ENCODE measurements at regions not wholly inside any gene's neighbourhood (a gene's known extent, or its start where the extent isn't known, plus 50 kb on each side); places are given as distances from the start of the nearest gene placed in this dataset.
A peak's percentile ranks its signal among the peaks of the same experiment; 100 is the strongest.

DNA sequence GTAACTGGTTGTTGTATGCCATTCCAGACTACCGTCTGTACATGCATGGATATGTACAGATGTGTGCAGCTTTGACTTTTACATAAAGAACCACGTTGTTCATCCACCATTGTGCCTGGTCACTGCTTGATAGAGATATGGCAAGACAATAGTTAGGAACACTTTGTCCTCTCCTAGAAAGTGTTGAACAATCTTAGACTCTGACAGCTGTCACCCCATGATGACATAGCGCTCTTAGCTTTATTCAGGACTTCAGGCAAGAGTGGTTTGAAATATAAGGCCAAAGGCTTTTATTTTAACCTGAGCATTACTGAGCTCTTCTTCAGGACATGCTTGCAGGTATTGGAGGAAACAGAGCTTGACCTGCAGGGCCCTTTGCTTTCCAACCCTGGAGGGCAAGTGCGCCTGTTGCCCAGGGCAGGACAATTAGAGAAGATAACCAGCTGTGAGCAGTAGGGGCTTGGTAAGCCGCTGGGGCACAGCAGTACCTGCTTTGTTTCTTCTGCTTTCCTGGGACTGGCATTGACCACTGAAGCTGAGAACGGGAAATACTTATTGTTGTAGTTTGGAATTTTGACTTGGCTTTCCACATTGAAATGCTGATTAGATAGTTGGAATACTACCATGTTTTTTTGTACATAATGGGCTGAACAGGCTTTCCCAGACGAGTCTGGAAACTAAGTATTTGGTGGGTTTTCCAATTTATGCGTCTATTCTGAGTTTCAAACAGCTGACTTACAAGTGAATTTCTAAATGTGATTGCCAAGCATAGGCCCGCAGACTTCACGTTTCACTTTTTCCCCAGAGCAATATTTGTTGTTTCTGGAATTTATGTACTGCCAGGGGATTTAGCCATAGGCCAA, 51.1 kb downstream of the GARRE1 start:
- TF ChIP-seq CTCF (IDR thresholded peaks at IDR 0.05) (no peak), POLR2AphosphoS5 (IDR thresholded peaks at IDR 0.05; ENCODE audit: insufficient read depth in 1 of 2, low read depth in 1 of 2) (no peak), POLR2A (IDR thresholded peaks at IDR 0.05) (no peak)
- DNase-seq (ENCODE audit: extremely low spot score in 2 of 2), result no peak
- Histone ChIP-seq H3K27ac (peak overlapping the region; percentile 3), H3K36me3 (peaks cover 0 to 5% of the 10 kb centered on the region in 2 donors), H3K9me3 (no peaks in the 10 kb centered on the region), H3K4me3 (no peak overlapping the region), H3K4me1 (peaks cover 34% of the 10 kb centered on the region), H3K27me3 (no peaks in the 10 kb centered on the region)
- intact Hi-C loops (cut with DNase I), result no loop called here

DNA sequence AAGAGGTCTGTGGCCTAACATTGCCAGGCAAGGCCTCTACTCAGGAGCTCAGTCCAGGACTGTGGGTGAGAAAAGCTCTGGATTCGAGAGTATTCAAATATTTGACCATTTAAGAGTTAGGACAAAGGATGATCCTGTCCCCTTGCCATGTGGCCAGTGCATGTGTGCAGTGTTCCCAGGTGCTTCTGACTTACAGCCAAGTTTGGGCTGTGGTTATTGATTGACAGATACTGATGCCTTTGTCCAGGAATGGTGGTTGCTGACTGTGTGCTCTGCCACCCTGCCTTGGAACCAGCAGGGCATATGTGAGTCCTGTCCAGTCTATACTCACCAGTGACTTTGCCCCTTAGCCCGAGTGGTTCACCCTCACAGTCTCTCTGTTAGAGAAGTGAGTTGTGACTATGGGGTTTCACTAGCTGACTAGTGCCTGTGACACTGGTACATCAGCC, 51.9 kb downstream of the GARRE1 start:
- Histone ChIP-seq H3K27me3 (no peaks in the 10 kb centered on the region), H3K9me3 (no peaks in the 10 kb centered on the region), H3K27ac (peak overlapping the region; percentile 3), H3K4me1 (peaks cover 38% of the 10 kb centered on the region), H3K36me3 (no peaks in the 10 kb centered on the region), H3K4me3 (no peak overlapping the region)
- intact Hi-C loops (cut with DNase I), result no loop called here
- DNase-seq (ENCODE audit: extremely low spot score in 2 of 2), result no peak
- TF ChIP-seq POLR2A (IDR thresholded peaks at IDR 0.05) (no peak), POLR2AphosphoS5 (IDR thresholded peaks at IDR 0.05; ENCODE audit: insufficient read depth in 1 of 2, low read depth in 1 of 2) (no peak), CTCF (IDR thresholded peaks at IDR 0.05) (no peak)

DNA sequence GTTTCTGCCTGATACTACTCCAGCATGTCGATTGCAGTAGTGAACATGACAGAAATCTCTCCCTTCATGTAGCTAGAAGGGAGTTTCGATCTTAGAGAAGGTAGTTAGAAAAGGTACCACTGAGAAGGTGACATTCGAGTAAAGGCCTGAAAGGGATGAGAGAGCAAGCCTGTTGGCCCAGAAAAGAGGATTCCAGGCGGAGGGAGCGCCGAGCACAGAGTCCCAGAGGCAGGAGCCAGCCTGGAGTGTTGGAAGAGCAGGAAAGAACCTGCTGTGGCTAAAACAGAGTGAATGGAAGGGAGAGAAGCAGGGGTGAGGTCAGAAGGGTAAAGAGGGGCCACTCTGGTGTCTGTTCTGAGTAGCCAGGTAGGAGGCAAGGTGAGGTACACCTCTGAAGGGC, 52.5 kb downstream of the GARRE1 start:
- intact Hi-C loops (cut with DNase I), result no loop called here
- Histone ChIP-seq H3K4me3 (no peak overlapping the region), H3K9me3 (no peaks in the 10 kb centered on the region), H3K27me3 (no peaks in the 10 kb centered on the region), H3K27ac (peak overlapping the region; percentile 3), H3K36me3 (no peaks in the 10 kb centered on the region), H3K4me1 (peaks cover 38% of the 10 kb centered on the region)
- DNase-seq (ENCODE audit: extremely low spot score in 2 of 2), result no peak
- TF ChIP-seq POLR2A (IDR thresholded peaks at IDR 0.05) (no peak), CTCF (IDR thresholded peaks at IDR 0.05) (no peak), POLR2AphosphoS5 (IDR thresholded peaks at IDR 0.05; ENCODE audit: insufficient read depth in 1 of 2, low read depth in 1 of 2) (no peak)

DNA sequence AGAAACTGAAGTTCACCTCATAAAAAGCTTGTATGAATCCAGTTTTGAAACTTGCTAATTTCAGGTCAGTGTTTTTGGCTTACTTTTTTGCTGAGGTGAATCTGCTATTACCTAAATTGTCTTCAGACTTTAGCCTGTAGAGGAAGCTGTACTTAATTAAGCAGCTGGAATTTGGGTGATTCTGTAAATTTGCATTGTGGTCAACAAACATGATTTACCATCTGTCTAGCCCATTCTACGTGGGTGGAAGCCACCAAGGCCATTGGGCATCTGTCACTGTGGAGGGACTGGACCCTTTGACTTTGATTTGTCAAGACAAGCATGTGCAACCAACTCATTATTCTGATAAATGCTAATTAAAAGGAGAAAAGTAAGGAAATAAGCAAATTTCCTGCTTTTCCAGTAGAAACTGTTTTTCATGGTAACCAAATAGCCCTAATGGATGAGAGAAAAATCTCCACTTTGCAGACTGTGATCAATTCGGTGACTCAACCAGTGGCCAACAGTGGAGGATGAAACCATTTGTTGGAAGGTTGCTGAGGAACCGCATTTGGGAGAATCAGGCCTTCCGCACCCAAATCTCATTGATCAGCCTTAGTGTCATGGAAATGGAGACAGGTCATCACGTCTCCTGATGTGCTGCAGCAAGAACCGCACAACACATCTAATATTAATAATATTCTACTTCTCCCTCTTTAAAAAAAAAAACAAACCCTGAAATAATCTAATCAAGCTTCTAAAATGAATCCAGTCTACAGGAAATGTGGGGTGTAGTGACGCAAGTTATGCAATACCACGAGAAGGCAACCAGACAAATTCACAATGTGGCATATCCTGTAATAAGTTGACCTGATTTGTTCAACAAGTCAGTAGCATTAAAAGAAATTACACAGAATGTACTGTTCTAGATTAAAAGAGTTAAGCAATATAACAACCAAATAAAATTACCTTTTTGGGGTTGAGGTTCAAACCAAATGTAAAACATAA, 54.3 kb downstream of the GARRE1 start:
- intact Hi-C loops (cut with DNase I), result no loop called here
- H3K36me3 ChIP-seq, result no peaks in the 10 kb centered on the region
- H3K9me3 ChIP-seq, result no peaks in the 10 kb centered on the region
- TF ChIP-seq CTCF (IDR thresholded peaks at IDR 0.05) (no peak), POLR2AphosphoS5 (IDR thresholded peaks at IDR 0.05; ENCODE audit: insufficient read depth in 1 of 2, low read depth in 1 of 2) (peak in 1 of 2 donors; percentile 63)
- H3K4me1 ChIP-seq, result peaks cover 38% of the 10 kb centered on the region
- no peak overlapping the region for H3K4me3 ChIP-seq
- no peaks in the 10 kb centered on the region for H3K27me3 ChIP-seq
- H3K27ac ChIP-seq, result peak overlapping the region; percentile 37
- DNase-seq (ENCODE audit: extremely low spot score in 2 of 2), result no peak

All from vagina (tissue), 2 donors.